Tibial nerve (tissue), 3 donors: ENCODE measurements at regions not wholly inside any gene's neighbourhood (a gene's known extent, or its start where the extent isn't known, plus 50 kb on each side); places are given as distances from the start of the nearest gene placed in this dataset.

Source experiments
- CTCF ChIP-seq, 5 experiments: fragments of 200-600 bp in 3 of 5; fragments of 450-650 bp in 2 of 5; sonication (generic) in 3 of 5; IDR thresholded peaks; one replicate each; pipeline ENCODE4 v1.5.1; 2016 to 2019; ENCODE audit warnings: antibody characterized with exemption in 5 of 5, mild to moderate bottlenecking in 3 of 5, moderate library complexity in 2 of 5
- POLR2A ChIP-seq, 2 donors: fragments of 450-650 bp; IDR thresholded peaks; one replicate each; pipeline ENCODE4 v1.6.1; 2017; ENCODE audit warnings: antibody characterized with exemption in 2 of 2, mild to moderate bottlenecking in 2 of 2, moderate library complexity in 2 of 2

GRCh38 chr5:57768745-57769144, 286.1 kb upstream of the ACTBL2 start:
- no peak for TF ChIP-seq CTCF (IDR thresholded peaks at IDR 0.05)
- TF ChIP-seq POLR2A (IDR thresholded peaks at IDR 0.05): no peak
